ENCODE measurements at regions not wholly inside any gene's neighbourhood (a gene's known extent, or its start where the extent isn't known, plus 50 kb on each side); places are given as distances from the start of the nearest gene placed in this dataset.

DNA sequence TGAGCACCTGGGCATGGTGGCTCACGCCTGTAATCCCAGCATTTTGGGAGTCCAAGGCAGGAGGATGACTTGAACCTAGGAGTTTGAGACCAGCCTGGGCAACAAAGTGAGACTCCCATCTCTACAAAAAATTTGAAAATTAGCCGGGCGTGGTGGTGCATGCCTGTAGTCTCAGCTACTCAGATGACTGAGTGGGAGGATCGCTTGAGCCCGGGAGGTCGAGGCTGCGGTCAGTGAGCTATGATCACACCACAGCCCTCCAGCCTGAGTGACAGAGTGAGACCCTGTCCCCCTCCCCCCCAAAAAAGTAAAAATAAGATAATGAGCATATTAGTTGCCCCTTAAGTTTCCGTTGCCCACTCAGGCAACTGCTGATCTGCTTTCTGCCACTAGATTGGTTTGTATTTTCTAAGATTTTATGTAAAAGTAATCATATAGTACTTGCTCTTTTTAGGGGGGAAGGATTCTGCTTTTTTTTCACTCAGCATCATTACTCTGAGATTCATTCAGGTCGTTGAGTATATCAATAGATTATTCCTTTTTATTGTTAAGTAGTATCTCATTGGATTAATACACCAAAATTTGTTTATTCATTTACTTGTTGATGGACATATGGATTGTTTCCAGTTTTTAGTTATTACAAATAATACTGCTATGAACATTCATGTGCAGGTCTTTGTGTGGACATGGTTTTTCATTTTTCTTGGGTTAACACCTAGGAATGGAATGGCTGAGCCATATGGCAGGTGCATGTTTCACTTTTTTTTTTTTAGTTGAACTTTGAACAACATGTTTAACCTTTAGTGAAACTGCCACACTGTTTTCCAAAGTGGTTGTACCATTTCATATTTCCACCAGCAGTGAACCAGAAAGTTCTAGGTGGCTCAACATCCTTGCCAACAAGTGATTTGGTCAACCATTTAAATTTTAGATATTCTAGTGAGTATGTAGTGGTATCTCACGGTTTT is 75.0 kb upstream of the SPRED2 start:
- no peak for DNase-seq

DNA sequence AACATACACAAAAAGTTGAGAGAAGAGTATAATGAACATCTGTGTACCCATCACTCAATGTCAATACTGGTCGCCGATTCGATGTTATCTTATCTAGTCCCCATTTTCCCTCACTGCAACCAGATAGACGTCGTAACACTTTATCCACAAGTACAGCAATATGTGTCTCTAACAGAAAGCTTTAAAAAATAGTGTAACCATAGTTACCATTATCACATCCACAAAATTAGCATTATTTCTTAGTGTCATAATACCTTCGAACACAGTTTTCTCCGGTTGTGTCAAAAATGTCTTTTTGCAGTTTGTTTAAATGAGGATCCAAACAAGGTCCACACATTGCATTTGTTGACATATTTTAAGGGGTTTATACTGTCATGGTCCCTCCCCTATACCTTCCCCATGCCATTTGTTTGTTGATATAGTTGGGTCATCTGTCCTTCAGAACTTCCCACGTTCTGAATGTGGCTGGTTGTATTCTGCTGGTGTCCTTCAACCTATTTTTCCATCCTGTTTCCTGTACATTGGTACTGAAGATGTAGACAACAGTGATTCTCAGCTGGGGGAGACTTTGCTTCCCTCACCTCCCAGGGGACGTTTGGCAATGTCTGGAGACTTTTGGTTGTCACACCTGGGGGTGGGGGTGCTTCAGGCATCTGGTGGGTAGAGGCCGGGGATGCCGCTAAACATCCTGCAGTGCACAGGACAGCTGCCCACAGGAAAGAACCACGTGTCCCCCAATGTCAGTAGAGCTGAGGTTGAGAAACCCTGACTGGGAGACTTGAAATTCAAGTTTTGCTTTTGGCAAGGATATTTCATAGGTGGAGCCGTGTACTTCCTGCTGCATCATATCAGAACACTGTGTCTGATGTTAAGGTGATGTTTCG is 72.7 kb upstream of the SPRED2 start:
- DNase-seq, result no peak

DNA sequence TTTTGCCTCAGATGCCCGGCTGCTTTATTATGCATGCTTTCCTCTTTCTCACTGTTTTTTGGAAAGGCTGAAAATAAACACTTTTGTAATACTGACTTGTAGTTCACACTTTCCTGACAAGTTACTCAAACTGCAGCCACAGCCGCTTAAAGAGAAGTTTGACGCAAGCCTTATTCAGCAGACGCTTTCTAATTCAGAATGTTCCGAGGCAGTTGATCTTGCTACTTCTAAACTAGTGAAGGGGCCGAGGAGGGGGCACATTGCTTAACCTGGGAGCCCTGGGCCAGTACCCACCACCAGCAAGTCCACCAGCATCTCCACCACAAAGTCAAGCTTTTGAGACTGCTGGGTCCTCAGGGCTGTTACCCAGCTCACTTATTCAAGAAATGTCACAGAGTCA is 71.8 kb upstream of the SPRED2 start:
- DNase-seq, result no peak

DNA sequence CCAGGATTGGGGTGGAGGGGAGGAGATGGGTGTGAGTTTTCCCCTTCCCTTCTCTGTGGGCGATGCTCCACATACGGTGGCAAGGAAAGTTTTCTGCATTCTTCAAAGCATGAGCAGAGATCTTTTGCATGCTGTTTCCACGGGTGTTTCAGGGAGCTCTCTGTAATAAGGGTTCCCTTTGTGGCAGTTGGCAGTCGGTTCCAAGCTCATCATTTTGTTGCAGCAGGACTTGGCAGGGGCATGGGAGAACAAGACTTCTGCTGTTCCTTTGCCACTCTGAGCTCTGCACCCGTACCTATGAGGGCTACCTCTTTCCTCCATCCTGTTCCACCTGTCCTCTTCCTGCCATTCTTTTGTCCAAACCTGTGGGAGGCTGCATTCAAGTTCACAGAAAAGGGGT is 71.3 kb upstream of the SPRED2 start:
- DNase-seq, result no peak

DNA sequence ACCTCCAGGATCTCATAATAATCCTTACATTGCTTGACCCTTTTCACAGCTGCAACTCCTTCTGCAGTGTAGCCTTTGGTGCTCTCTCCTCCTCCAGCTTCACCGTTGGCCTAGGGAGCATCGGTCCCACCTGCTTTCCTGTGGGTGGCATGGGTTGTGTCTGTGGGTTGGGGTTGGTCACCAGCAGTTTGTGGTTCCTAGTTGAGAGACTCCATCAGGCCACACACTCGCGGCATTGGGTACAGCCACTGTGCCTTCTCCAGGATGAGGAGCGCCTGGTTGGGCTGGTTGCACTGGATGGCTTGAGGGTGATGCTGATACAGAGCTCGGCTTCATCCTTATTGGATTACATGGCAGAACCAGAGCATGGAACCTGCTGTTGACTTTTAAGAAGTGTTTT is 69.4 kb upstream of the SPRED2 start:
- no peak for DNase-seq

DNA sequence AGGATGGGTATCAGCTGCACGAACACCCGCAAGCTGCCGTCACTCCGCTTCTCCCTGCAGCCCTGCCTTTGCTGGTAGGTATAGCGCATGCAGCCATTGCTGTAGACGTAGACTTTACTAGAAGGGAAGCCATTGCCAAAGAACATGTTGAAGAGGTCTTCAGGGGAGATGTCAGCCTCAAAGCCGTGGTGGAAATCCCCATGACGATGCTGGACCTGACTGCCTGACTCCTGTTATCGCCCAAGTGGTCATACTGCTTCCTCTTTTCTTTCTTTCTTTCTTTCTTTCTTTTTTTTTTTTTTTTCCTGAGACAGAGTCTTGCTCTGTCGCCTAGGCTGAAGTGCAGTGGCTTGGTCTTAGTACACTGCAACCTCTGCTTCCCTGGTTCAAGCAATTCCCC is 68.7 kb upstream of the SPRED2 start:
- no peak for DNase-seq

DNA sequence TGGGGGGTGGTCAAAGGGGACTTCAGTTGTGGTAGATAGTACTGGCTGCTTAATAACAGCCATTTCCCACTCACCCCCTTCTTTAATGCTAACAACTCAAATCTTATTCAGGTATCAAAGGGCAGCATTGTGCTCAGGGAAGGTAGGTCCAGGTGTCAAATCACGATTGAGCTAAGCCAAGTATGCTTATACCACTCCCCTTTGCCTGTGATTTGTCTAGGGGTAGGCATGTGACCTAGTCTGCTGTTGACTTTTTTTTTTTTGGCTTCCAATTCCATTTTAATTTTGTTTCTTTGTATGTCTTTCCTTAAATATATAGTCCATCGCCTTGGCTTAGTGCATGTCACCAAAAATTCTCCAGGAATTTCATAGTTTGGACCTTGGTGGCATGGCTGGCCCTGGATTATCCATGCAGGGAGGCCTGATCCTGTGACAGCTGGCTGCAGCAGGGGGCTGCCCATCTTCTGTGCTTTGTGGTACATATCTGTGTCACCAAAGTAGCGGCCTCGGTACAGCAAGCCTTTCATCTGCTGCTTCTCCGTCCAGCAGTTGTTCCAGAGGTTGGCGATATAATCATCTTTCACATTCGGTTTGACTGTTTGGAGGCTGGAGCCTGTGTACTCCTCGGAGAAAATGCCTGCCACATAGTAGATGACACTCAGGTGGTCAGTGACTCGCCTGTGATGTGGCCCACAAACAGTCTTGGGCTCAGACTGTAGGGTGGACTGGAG is 68.1 kb upstream of the SPRED2 start:
- no peak for DNase-seq

DNA sequence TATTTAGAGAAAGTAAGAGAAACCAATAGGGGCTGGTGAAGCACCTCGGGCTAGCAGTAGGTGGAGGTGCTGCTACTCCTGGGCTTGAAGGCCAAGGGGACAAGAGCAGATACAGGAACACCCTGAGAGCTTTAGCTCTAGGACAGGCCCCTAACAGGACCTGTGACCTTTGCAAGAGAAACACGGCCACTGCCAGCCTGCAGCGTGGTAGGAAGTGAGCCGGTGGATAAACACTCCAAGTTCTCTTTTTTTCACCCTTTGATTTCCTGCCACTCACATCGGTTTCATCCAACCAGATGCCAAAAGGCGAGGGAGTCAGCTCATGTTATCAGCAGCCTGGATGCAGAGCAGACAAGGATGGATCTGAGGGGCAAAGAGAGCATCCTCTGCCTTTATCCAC is 66.8 kb upstream of the SPRED2 start:
- no peak for DNase-seq

DNA sequence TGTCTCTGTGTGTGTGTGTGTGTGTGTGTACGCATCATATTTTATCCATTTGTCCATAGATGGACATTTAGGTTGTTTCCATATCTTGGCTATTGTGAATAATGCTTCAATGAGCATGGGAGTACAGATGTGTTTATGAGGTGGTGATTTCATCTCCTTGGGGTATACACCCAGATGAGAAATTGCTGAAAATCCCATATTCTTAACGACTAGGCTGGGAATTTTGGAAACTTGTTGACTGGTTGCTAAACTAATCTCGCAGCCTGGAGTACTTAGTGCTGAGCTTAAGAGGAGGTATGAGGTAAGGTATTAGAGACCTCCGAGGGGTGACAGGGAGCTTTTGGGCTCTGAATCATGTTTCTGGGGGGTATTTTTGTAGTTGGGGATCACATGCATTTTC is 66.0 kb upstream of the SPRED2 start:
- DNase-seq, result no peak

DNA sequence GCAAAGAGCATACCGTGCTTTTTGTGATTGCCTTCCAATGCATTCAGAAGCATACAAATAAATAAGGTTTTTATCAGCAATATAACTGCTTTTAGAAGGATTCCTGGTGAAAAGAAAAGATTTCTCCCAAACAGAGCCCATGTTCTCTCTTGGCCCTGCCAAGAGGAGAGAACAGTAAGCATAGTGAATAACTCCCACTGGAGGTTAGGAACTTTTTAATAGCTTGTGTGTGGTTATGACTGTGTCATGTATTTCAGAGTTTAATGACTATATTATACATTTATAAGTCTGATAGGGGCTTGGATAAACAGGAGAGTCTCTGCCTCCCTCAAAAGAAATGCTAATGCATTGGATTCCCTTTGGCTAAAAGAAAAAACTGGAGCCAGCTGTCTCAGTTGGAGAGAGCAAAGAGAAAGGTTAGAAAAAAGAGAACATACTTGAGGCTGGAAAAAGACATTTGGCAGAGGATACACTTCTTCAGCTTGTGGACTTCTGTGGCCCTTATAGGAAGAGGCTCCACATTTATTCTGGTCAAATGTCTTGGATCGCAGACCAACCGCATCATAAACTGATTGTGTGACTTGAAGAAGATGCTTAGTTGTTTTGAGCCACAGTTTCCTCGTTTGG is 63.0 kb upstream of the SPRED2 start:
- DNase-seq, result no peak

DNA sequence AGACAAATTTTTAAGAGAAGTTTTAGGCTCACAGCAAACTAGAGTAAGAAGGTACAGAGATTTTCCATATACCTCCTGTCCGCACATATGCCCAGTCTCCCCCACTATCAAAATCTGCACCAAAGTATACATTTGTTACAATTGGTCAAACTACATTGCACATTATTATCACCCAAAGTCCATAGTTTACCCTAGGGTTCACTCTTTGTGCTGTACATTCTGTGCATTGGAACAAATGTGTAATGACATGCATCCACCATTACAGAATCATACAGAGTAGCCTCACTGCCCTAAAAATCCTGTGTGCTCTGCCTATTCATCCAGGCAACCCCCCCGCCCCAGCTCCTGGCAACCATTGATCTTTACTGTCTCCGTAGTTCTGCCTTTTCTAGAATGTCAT is 61.7 kb upstream of the SPRED2 start:
- no peak for DNase-seq

DNA sequence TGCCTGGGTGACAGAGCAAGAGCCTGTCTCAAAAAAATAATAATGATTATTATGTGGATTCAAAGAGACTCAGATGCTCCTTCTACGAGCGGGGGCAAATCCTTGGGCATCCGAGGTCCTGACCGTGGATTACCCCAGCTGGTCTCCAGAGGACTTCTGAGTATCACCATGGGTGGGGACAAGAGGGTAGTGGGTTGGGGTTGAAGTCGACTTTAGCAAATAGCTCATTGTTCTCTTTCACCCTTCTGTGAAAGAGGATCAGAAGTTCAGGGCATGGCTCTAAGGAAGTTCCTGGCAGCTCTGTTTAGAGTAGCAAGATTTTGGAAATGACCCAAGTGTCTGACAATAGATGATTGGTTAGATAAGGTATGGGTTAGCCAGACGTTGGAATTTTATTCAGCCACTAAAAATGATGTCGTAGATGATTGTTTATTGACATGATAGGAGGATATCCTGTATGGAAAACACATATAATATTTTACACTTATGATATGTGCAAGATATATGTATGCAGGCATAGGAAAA is 59.0 kb upstream of the SPRED2 start:
- DNase-seq, result no peak

DNA sequence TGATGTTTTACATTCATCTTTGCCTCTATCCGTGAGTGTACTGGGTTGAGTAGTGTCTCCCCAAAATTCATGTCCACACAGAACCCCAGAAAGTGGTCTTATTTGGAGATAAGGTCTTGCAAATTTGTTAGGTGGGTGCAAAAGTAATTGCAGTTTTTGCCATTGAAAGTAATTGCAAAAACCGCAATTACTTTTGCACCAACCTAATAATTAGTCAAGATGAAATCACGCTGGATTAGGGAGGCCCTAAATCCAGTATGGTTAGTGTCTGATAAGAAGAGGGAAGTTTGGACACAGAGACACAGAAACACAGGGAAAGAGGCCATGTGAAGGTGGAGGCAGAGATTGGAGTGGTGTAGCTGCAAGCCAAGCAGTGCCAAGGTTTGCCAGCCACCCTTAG is 57.8 kb upstream of the SPRED2 start:
- DNase-seq, result no peak

DNA sequence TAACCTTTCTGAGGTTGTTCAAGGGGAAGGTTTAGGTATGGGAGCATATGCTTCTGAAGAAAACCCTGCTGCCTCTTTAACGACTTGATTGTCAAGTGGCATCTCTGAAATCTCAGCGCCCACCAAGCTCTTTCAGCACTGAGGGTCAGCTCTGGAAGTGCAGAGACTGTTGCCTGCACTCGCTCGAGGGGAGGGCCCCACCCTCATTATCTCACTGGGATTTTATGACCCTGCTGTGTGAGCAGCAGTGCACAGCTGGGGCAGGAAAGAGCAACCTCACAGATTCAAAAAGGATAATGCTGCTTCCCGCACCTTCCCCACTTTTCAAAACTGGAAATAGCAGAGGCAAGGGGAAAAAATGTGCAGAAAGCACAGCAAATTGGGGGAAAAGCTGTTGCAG is 56.9 kb upstream of the SPRED2 start:
- no peak for DNase-seq

DNA sequence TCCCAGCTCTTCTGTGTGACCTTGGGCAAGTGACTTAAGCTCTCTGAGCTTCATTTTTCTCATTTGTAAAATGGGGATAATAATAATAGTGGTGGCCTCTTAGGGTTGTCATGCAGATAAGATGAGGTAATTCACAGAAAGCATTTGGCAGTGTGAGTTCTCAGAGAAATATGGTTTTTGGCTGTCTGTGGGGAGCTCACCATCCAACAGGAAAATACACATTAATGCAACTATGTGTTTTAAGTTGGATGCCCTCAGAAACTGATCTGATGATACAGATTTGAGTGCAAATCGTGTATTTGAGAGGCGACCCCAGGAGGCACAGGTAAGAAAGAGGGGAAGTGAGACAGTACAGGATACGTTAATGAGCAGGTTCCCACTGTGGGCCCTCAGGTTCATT is 56.1 kb upstream of the SPRED2 start:
- no peak for DNase-seq

DNA sequence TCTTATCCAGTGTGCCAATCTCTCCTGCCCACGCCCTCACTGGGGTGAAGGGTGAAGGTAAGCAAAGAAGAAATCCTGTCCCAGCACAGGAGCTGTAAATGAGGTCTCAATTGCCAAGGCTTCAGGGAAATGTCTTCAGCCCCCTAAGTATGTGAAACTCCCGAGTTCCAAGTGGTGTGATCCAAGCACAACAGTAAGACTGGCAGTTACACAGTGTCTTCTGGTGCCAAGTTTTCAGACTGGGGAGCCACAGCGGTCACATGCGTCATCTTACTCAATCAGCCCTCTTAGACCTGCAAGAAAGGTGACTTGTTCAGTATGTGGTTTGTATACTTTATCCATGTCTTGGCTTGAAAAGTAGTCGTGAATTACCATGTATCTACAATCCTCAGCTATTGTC is 55.0 kb upstream of the SPRED2 start:
- no peak for DNase-seq

DNA sequence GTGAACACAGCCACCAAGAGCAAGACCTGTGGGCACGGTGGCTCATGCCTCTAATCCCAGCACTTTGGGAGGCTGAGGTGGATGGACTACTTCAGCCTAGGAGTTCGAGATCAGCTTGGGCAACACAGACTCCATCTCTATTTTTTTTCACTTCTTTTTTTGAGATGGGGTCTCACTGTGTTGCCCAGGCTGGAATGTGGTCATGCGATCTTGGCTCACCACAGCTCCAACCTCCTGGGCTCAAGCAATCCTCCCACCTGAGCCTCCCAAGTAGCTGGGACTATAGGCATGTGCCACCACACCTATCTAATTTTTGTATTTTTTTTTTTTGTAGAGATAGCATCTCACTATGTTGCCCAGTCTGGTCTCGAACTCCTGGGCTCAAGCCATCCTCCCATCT is 54.4 kb upstream of the SPRED2 start:
- no peak for DNase-seq

DNA sequence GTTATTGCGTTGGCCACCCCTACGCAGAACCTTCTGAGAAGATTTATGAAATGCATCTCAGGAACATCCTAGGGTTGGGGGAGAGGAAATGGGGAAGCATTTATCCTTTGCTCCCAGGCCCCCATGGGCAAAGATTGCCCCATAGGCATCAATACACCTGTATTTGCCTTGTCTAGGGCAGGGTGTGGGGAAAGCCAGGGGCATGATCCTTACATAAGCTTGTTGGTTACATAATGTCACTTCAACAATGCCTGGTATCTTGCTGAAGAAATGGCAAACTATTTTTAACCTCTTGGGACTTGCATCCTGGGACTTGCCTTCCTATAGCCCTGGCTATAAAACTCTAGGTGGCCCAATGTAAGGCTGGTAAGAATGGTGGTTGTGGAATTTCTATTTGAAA is 53.9 kb upstream of the SPRED2 start:
- no peak for DNase-seq

DNA sequence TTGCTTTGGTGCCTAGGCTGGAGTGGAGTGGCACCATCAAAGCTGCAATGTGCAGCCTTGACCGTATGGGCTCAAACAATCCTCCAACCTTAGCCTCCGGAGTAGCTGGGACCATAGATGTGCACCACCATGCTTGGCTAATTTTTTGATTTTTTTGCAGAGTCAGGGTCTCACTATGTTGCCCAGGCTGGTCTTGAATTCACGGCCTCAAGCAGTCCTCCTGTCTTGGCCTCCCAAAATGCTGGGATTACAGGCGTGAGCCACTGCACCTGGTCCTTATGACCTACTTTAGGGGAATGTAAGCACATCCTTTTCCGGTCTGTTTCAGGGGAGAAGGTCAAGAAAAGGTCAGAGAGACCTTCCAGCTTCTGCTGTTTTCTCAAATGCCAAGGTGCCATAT is 53.4 kb upstream of the SPRED2 start:
- no peak for DNase-seq

DNA sequence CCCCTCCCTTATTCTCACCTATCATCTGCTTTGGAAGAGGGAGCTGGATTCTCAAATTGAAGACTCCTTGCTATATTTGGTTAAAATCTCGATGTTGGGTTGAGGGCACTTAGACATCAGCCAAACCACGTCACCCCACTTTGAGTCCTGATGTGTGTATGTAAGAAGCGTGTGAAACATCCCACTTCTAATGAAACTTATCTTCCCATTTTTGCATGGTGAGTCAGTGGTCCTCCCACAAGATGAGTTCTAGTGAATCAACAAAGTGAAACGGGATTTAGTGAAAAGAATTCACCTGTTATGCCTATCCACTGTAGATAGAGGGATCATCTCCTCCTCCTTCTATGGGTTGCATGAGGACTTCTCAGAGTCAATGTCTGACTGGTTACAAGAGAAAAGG is 51.4 kb upstream of the SPRED2 start:
- DNase-seq, result no peak

DNA sequence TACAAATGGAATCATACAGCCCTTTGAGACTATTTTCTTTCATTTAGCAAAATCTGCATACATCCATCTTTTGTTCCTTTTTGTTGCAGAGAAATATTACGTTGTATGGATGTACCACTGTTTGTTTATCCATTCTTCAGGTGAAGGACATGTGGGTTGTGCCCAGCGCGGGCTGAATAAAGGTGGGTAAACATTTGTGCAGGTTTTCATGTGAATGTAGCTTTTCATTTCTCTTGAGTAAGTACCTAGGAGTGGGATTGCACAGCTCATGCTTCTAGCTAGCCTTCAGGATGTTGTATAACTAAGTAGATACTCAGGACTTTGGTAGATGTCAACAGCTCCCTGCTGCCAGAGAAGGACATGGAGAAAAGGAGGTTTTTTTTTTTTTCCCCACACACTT is 50.6 kb upstream of the SPRED2 start:
- no peak for DNase-seq
